ENCODE measurements at regions not wholly inside any gene's neighbourhood (a gene's known extent, or its start where the extent isn't known, plus 50 kb on each side); places are given as distances from the start of the nearest gene placed in this dataset.
"Not testable (repeated sequence)": the region's sequence is repeated elsewhere in the genome, so short reads cannot be mapped to it uniquely, and the experiment has no call there.

- no peak for DNase-seq (ENCODE audit: low read depth in 3 of 3, low spot score in 1 of 3)
Observed at GRCh38 chr6:141878686-141879085, 254.0 kb upstream of the GJE1 start.

GRCh38 chr6:141877275-141877983 lies 255.3 kb upstream of the GJE1 start:
- DNase-seq (ENCODE audit: low read depth in 3 of 3, low spot score in 1 of 3) = no peak

- no peak for DNase-seq (ENCODE audit: low read depth in 3 of 3, low spot score in 1 of 3)
Observed at GRCh38 chr6:141874930-141875602, 257.7 kb upstream of the GJE1 start.

- not testable (repeated sequence) for DNase-seq (ENCODE audit: low read depth in 3 of 3, low spot score in 1 of 3)
Observed at GRCh38 chr6:141869509-141869908, 263.2 kb upstream of the GJE1 start.

GRCh38 chr6:141867767-141868166 lies 265.0 kb upstream of the GJE1 start:
- no peak for DNase-seq (ENCODE audit: low read depth in 3 of 3, low spot score in 1 of 3)

GRCh38 chr6:141866731-141867497 lies 265.8 kb upstream of the GJE1 start:
- DNase-seq (ENCODE audit: low read depth in 3 of 3, low spot score in 1 of 3) = no peak

GRCh38 chr6:141851063-141851462 lies 281.7 kb upstream of the GJE1 start:
- no peak for DNase-seq (ENCODE audit: low read depth in 3 of 3, low spot score in 1 of 3)

GRCh38 chr6:141848029-141848890 lies 284.5 kb upstream of the GJE1 start:
- DNase-seq (ENCODE audit: low read depth in 3 of 3, low spot score in 1 of 3) = no peak

- DNase-seq (ENCODE audit: low read depth in 3 of 3, low spot score in 1 of 3) = no peak
Observed at GRCh38 chr6:141846639-141847038, 286.1 kb upstream of the GJE1 start.

- DNase-seq (ENCODE audit: low read depth in 3 of 3, low spot score in 1 of 3) = no peak
Observed at GRCh38 chr6:141843178-141843834, 289.4 kb upstream of the GJE1 start.

GRCh38 chr6:141833001-141833655 lies 299.6 kb upstream of the GJE1 start:
- no peak for DNase-seq (ENCODE audit: low read depth in 3 of 3, low spot score in 1 of 3)

GRCh38 chr6:141830530-141830929 lies 302.2 kb upstream of the GJE1 start:
- DNase-seq (ENCODE audit: low read depth in 3 of 3, low spot score in 1 of 3) = no peak

GRCh38 chr6:141829566-141830360 lies 303.0 kb upstream of the GJE1 start:
- no peak for DNase-seq (ENCODE audit: low read depth in 3 of 3, low spot score in 1 of 3)

GRCh38 chr6:141824350-141824749 lies 308.4 kb upstream of the GJE1 start:
- DNase-seq (ENCODE audit: low read depth in 3 of 3, low spot score in 1 of 3) = no peak

- DNase-seq (ENCODE audit: low read depth in 3 of 3, low spot score in 1 of 3) = not testable (repeated sequence)
Observed at GRCh38 chr6:141815039-141815438, 317.7 kb upstream of the GJE1 start.

- DNase-seq (ENCODE audit: low read depth in 3 of 3, low spot score in 1 of 3) = no peak
Observed at GRCh38 chr6:141809901-141810300, 322.8 kb upstream of the GJE1 start.

- no peak for DNase-seq (ENCODE audit: low read depth in 3 of 3, low spot score in 1 of 3)
Observed at GRCh38 chr6:141808662-141809061, 324.1 kb upstream of the GJE1 start.

- DNase-seq (ENCODE audit: low read depth in 3 of 3, low spot score in 1 of 3) = not testable (repeated sequence)
Observed at GRCh38 chr6:141800973-141801372, 331.8 kb upstream of the GJE1 start.

- no peak for DNase-seq (ENCODE audit: low read depth in 3 of 3, low spot score in 1 of 3)
Observed at GRCh38 chr6:141790921-141791320, 341.8 kb upstream of the GJE1 start.
